NCI-H510A (cell line): ENCODE measurements at regions not wholly inside any gene's neighbourhood (a gene's known extent, or its start where the extent isn't known, plus 50 kb on each side); places are given as distances from the start of the nearest gene placed in this dataset.
"Not testable (repeated sequence)": the region's sequence is repeated elsewhere in the genome, so short reads cannot be mapped to it uniquely, and the experiment has no call there.

Experiments used
- DNase-seq: peaks from one replicate; lab custom pipeline; 2025; lab: John Stamatoyannopoulos, UW

- DNase-seq, result no peak
These were observed 72.0 kb upstream of the TARDBP start for GRCh38 chr1:10940451-10940804.

- no peak for DNase-seq
These were observed 71.6 kb upstream of the TARDBP start for GRCh38 chr1:10940838-10941237.

- no peak for DNase-seq
These were observed 70.4 kb upstream of the TARDBP start for GRCh38 chr1:10941891-10942541.

GRCh38 chr1:10942542-10942912 is 69.9 kb upstream of the TARDBP start:
- DNase-seq, result no peak

GRCh38 chr1:10943041-10943440 is 69.4 kb upstream of the TARDBP start:
- DNase-seq, result no peak

GRCh38 chr1:10943991-10944730 is 68.3 kb upstream of the TARDBP start:
- DNase-seq, result peak; percentile 95

GRCh38 chr1:10945991-10946509 is 66.4 kb upstream of the TARDBP start:
- no peak for DNase-seq

- DNase-seq, result no peak
These were observed 65.3 kb upstream of the TARDBP start for GRCh38 chr1:10947181-10947580.

- DNase-seq, result no peak
These were observed 64.6 kb upstream of the TARDBP start for GRCh38 chr1:10947691-10948462.

GRCh38 chr1:10948463-10948775 is 64.0 kb upstream of the TARDBP start:
- DNase-seq, result no peak

- no peak for DNase-seq
These were observed 61.9 kb upstream of the TARDBP start for GRCh38 chr1:10950316-10951172.

- DNase-seq, result not testable (repeated sequence)
These were observed 61.2 kb upstream of the TARDBP start for GRCh38 chr1:10951298-10951697.

GRCh38 chr1:10951961-10952360 is 60.5 kb upstream of the TARDBP start:
- no peak for DNase-seq

- DNase-seq, result no peak
These were observed 58.8 kb upstream of the TARDBP start for GRCh38 chr1:10953505-10954193.

GRCh38 chr1:10957133-10957532 is 55.3 kb upstream of the TARDBP start:
- DNase-seq, result no peak

- peak; percentile 100 for DNase-seq
These were observed 53.8 kb upstream of the TARDBP start for GRCh38 chr1:10958614-10959013.

GRCh38 chr1:10960411-10961299 is 51.8 kb upstream of the TARDBP start:
- peak; percentile 98 for DNase-seq

GRCh38 chr1:10961300-10961833 is 51.1 kb upstream of the TARDBP start:
- no peak for DNase-seq

- DNase-seq, result peak; percentile 96
These were observed 50.0 kb upstream of the TARDBP start for GRCh38 chr1:10962483-10962882.
